Activated CD4-positive, alpha-beta T cell treated with anti-CD3 and anti-CD28 coated beads for 36 hours (primary cell): ENCODE measurements at regions not wholly inside any gene's neighbourhood (a gene's known extent, or its start where the extent isn't known, plus 50 kb on each side); places are given as distances from the start of the nearest gene placed in this dataset.

Source experiments
- ATAC-seq: fragments of 200-7000 bp; cut with Tn5 transposase; one replicate; pipeline ENCODE4 v1.10.0; 2021; ENCODE audit warnings: mild to moderate bottlenecking, moderate library complexity
- CTCF ChIA-PET: fragments of 350-600 bp; sonication (Branson Sonifier 250); formaldehyde crosslinking; loops from one replicate; lab custom pipeline; 2021; ENCODE audit warnings: antibody characterized with exemption; lab: Charles Lee
- POLR2A ChIA-PET: fragments of 350-600 bp; sonication (Branson Sonifier 250); formaldehyde crosslinking; loops from one replicate; lab custom pipeline; 2021; ENCODE audit warnings: antibody characterized with exemption, inconsistent platforms; lab: Charles Lee
- DNase-seq: peaks from one replicate; pipeline ENCODE4 v3.0.0-alpha.2; 2020
- H3K27ac Mint-ChIP-seq: one replicate; pipeline ENCODE4 v1.8.0; 2021; ENCODE audit warnings: mixed read lengths
- H3K27me3 Mint-ChIP-seq: one replicate; pipeline ENCODE4 v1.8.0; 2021; ENCODE audit warnings: mixed read lengths
- H3K36me3 Mint-ChIP-seq: one replicate; pipeline ENCODE4 v1.8.0; 2021; ENCODE audit warnings: low read depth, mixed read lengths
- H3K4me1 Mint-ChIP-seq: one replicate; pipeline ENCODE4 v1.8.0; 2021; ENCODE audit warnings: mixed read lengths
- H3K4me3 Mint-ChIP-seq: one replicate; pipeline ENCODE4 v1.8.0; 2021; ENCODE audit warnings: mild to moderate bottlenecking, moderate library complexity, mixed read lengths
- H3K9me3 Mint-ChIP-seq: one replicate; pipeline ENCODE4 v1.8.0; 2021; ENCODE audit warnings: low read depth, mixed read lengths
- intact Hi-C, 2 experiments: fragments of 100-400 bp; cut with DNase I in 1 of 2; cut with micrococcal nuclease in 1 of 2; formaldehyde crosslinking; loops; one replicate each; pipeline versions ENCODE4 v1.14.2 to v1.15.1; 2022 to 2024; cut with DNase I, micrococcal nuclease

DNA sequence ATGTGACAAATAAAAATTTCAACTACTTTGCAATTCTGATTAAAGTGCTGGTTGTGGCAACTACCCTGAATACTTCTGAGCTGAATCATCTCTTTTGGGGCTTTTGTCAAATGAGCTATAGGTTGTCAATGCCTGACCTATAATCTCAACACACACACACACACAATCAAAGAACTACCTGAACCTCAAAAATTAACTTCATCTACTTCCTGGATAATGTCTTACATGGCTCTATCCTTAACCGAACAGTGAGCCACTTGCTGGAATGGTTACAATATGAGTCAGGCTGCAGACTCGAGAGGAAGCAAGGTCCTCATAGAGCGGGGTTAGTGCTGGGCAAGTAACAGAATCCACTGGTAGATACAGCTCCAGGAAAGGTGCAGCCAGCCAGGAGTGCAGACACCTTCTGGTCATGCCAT, 70.6 kb upstream of the DST start:
- Mint-ChIP-seq H3K27me3 (peaks cover 2% of the 10 kb centered on the region), H3K36me3 (no peaks in the 10 kb centered on the region)

DNA sequence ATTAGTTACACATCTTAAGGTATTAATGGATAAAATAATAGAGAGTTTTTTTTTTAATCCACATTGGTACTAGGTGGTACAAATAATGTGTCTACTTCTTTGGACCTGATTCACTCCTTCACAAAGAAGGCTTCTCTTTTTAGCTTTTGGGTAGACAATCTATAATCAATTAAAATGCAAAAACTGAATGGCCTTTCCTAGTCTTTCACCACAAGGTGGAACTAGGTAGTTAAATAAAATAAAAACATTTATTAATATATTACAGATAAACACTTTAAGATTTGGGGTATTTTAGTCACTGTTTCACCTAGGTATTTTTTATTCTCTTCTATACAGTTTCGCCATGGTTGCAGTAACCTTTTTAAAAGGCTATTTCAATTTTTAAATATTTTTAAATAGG, 68.3 kb upstream of the DST start:
- H3K9me3 Mint-ChIP-seq, result no peaks in the 10 kb centered on the region
- DNase-seq (no peak), ATAC-seq (no peak)
- intact Hi-C loops, result loop anchor here in 1 of 2 experiments (10.0 kb wide), 1 partner anchor 314 kb away; no protein-coding TSS in a partner anchor
- H3K36me3 Mint-ChIP-seq, result no peaks in the 10 kb centered on the region
- CTCF ChIA-PET, result interaction anchor here (0.6 to 1.7 kb wide), 2 partner anchors 38 to 476 kb away, joined by 3 to 4 read pairs; no protein-coding TSS in a partner anchor
- H3K27ac Mint-ChIP-seq, result no peak overlapping the region
- POLR2A ChIA-PET, result no interaction called here
- no peak overlapping the region for H3K4me3 Mint-ChIP-seq
- no peaks in the 10 kb centered on the region for H3K4me1 Mint-ChIP-seq
- peaks cover 2% of the 10 kb centered on the region for H3K27me3 Mint-ChIP-seq

More for the DNA sequence above, 70.6 kb upstream of the DST start:
- ATAC-seq (no peak), DNase-seq (no peak)
- Mint-ChIP-seq H3K9me3 (no peaks in the 10 kb centered on the region), H3K4me1 (no peaks in the 10 kb centered on the region), H3K4me3 (no peak overlapping the region), H3K27ac (no peak overlapping the region)
- intact Hi-C loops, result loop anchor here in 1 of 2 experiments (10.0 kb wide), 1 partner anchor 312 kb away; no protein-coding TSS in a partner anchor
- ChIA-PET CTCF (no interaction called here), POLR2A (no interaction called here)

DNA sequence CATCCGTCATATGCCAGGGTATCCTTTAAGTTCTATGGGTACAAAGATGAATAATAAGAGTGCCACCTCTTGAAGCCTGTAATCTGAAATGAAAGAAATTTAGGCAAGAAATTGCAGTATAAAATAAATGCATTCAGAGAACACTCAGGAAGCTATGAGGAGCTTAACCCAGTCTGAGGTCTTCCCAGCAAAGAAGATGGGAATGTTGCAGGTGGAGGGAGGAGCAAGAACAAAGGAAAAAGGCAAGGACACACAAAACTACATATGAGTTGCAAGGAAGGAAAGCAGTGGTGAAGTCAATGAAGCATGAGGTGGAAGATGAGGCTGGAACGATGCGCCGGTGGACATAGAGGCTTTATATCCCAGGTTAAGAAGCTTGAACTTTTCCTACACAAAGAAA, 67.0 kb upstream of the DST start:
- ChIA-PET CTCF (interaction anchor here (0.7 to 1.7 kb wide), 12 partner anchors 8 to 141 kb away, joined by 3 to 5 read pairs (median 3); no protein-coding TSS in a partner anchor), POLR2A (no interaction called here)
- Mint-ChIP-seq H3K27me3 (peaks cover 2% of the 10 kb centered on the region), H3K27ac (no peak overlapping the region), H3K36me3 (no peaks in the 10 kb centered on the region), H3K9me3 (no peaks in the 10 kb centered on the region), H3K4me3 (no peak overlapping the region), H3K4me1 (no peaks in the 10 kb centered on the region)
- DNase-seq (no peak), ATAC-seq (no peak)
- intact Hi-C loops, result loop anchor here (2.0 to 10.0 kb wide), 4 partner anchors 133 to 608 kb away; partner anchors contain the start of gene PRIM2 (in 1 of the 2)

DNA sequence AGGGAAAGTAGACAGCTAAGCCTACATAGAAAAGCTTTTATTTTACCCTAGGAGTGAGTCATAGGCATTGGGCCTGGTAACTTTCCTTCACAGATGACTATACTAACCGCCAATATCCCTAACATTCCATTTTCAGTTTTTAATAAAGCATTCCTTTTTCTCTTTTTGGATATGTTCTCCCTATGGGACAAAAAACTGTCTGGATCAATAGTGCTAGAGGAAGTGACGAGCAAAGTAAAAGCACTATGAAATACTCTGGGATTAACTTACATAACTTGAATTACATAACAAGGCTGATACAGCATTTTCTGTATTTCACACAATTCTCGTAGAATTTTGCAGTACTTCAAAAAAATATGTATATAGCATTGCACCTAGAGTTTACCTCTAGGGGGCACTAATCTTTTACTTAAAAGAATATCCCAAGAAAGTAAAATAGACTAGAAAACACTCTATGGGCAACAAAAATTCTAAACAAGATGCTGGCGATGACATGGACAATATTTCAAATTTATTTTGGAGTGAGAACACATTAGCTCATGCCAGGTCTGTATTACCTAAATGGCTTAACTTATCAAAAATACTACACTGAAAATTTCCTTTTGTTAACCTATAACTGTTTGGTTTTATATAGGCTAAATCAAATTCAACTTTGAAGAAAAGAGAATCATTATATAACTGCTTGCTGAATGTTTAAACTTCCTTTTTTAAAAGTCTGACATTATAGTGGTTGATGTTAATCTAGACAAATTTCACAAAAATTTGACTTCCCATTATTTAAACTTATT, 66.3 kb upstream of the DST start:
- intact Hi-C loops, result loop anchor here (2.0 to 5.0 kb wide), 3 partner anchors 134 to 608 kb away; partner anchors contain the start of gene PRIM2 (in 1 of the 2)
- H3K4me1 Mint-ChIP-seq, result no peaks in the 10 kb centered on the region
- ATAC-seq, result no peak
- no peaks in the 10 kb centered on the region for H3K36me3 Mint-ChIP-seq
- H3K9me3 Mint-ChIP-seq, result no peaks in the 10 kb centered on the region
- no peak overlapping the region for H3K4me3 Mint-ChIP-seq
- POLR2A ChIA-PET, result no interaction called here
- no peak for DNase-seq
- H3K27me3 Mint-ChIP-seq, result peaks cover 2% of the 10 kb centered on the region
- CTCF ChIA-PET, result interaction anchor here (0.7 to 1.5 kb wide), 10 partner anchors 8 to 141 kb away, joined by 3 to 5 read pairs (median 3); no protein-coding TSS in a partner anchor
- H3K27ac Mint-ChIP-seq, result no peak overlapping the region

DNA sequence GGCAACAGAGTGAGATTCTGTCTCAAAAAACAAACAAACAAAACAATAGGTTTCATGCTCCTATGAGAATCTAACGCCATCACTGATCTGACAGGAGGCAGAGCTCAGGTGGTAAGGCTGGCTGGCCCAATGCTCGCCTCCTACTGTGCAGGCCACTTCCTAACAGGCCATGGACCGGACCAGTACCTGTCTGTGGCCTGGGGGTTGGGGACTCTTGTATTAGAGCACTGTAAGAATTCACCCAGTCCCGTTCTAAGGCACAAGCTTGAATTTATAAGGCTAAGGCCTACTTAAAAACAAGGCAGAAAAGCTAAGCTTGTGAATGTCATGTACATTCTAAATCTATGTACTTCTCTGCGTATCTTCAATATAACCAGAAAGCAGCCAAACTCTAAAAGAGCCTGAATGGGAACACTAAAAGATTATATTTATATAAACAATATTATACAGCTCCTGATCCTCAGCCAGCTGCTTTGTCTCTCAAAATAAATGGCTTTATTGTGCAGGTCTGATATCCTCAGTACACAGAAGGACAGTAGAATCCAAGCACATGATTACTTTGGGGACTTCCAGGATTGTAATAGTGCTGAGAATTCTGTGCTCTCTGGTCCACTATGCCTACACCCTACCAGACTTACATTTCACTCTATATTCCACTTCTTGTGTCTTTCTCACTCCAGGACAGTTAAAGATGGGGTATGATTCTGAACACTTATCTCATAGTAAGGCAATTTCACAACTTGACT, 64.5 kb upstream of the DST start:
- Mint-ChIP-seq H3K27ac (no peak overlapping the region), H3K9me3 (no peaks in the 10 kb centered on the region), H3K4me3 (no peak overlapping the region), H3K27me3 (peaks cover 2% of the 10 kb centered on the region), H3K4me1 (no peaks in the 10 kb centered on the region), H3K36me3 (no peaks in the 10 kb centered on the region)
- intact Hi-C loops, result loop anchor here (5.0 kb wide), 2 partner anchors 145 to 610 kb away; partner anchors contain the start of gene PRIM2 (in 1 of the 2)
- ChIA-PET CTCF (interaction anchor here (1.0 to 1.9 kb wide), 4 partner anchors 9 to 114 kb away, joined by 3 to 4 read pairs (median 3); no protein-coding TSS in a partner anchor), POLR2A (no interaction called here)
- ATAC-seq (no peak), DNase-seq (no peak)

DNA sequence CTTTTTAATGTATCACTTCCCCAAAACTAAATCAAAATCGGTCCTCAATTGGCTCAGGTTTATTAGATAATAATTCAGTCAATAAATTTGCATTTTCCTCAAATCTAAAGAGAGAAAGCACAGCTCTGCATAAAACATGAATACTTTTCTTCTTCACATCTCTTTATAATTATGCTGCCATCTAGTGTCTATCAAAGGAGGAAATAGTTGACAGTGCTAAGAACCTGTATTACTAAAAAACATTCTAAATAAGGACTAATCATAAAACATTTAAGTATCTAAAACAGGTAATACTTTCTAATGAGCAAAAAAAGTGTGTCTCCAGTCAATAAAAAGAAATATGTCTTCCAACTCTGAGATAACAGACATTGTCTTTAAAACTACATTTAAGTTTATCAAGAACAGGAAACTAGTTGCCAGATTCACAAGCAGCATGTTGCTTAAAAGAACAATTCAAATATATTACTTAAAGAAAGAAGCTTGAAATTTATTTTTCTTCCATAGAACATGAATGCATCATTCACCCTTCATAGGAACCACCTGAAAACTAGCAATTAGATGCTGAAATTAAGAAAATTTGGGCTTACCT, 56.5 kb upstream of the DST start:
- Mint-ChIP-seq H3K9me3 (no peaks in the 10 kb centered on the region), H3K27me3 (peaks cover 1% of the 10 kb centered on the region), H3K4me1 (no peaks in the 10 kb centered on the region), H3K27ac (no peak overlapping the region), H3K4me3 (no peak overlapping the region), H3K36me3 (no peaks in the 10 kb centered on the region)
- no peak for DNase-seq
- POLR2A ChIA-PET, result no interaction called here
- no peak for ATAC-seq
- intact Hi-C loops, result loop anchor here (1.0 to 5.0 kb wide), 3 partner anchors 62 to 340 kb away; no protein-coding TSS in a partner anchor
- CTCF ChIA-PET, result interaction anchor here (0.6 to 0.7 kb wide), 2 partner anchors 57 to 712 kb away, joined by 3 to 4 read pairs; partner anchors contain the start of gene DST

DNA sequence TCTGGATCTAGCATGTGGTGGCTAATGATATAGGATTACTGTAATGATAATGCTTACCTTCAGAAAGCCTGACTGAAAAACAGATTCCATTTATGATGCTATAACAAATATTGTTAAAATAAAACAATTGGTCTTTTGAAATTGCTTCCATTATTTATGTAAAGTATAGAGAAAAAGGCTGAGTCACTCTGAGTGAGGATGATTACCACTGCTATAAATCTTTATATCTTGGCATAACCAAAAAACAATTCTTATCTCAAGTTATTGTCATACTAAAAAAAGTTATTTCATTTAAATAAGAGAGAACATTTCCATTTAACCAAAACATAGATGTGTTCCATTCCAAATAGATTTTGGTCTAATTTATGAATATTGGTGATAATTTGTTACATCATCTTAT, 53.0 kb upstream of the DST start:
- ChIA-PET CTCF (no interaction called here), POLR2A (no interaction called here)
- no peak overlapping the region for H3K27ac Mint-ChIP-seq
- H3K4me3 Mint-ChIP-seq, result no peak overlapping the region
- no peaks in the 10 kb centered on the region for H3K4me1 Mint-ChIP-seq
- H3K9me3 Mint-ChIP-seq, result no peaks in the 10 kb centered on the region
- ATAC-seq (no peak), DNase-seq (no peak)
- H3K27me3 Mint-ChIP-seq, result peaks cover 4% of the 10 kb centered on the region
- no peaks in the 10 kb centered on the region for H3K36me3 Mint-ChIP-seq
- intact Hi-C loops, result loop anchor here in 1 of 2 experiments (5.0 kb wide), 1 partner anchor 58 kb away; no protein-coding TSS in a partner anchor

DNA sequence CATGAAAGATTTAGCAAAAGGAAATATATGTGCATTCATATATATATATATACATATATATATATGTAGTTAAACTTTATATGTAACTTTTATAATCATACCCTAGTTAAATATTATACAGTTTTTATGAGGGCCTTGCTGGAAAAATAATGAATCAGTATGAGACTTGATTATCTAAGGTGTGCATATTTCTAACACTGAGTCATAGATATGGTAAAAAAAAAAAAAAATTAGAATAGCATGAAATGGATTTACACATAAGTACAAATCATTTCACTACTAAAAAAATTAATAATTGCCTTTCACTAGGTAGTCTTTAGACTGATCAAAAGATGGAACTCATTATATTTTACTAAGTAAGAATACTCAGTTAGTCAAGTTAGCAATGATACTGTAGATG, 51.3 kb upstream of the DST start:
- CTCF ChIA-PET, result no interaction called here
- ATAC-seq (no peak), DNase-seq (no peak)
- H3K4me1 Mint-ChIP-seq, result no peaks in the 10 kb centered on the region
- H3K4me3 Mint-ChIP-seq, result no peak overlapping the region
- H3K27ac Mint-ChIP-seq, result no peak overlapping the region
- H3K36me3 Mint-ChIP-seq, result no peaks in the 10 kb centered on the region
- POLR2A ChIA-PET, result no interaction called here
- intact Hi-C loops, result no loop called here
- peaks cover 3% of the 10 kb centered on the region for H3K27me3 Mint-ChIP-seq
- no peaks in the 10 kb centered on the region for H3K9me3 Mint-ChIP-seq

DNA sequence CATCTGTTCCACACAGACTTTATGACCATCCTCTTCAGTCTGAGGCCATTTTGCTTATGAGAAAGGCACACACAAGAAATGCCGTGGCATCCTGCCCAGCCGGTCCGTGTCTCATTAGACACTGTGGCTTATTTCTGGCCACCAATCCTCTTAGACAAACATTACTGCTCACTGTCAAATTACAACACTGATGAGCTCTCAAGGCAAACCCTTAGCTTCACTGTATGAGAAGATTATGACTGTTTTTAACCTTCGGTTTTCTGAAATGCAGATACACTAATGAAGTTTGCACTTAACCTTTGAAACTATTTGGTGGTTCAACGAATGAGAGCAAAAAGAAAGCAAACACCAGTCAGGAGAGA, 50.5 kb upstream of the DST start:
- intact Hi-C loops, result no loop called here
- H3K4me1 Mint-ChIP-seq, result no peaks in the 10 kb centered on the region
- H3K27me3 Mint-ChIP-seq, result peaks cover 2% of the 10 kb centered on the region

DNA sequence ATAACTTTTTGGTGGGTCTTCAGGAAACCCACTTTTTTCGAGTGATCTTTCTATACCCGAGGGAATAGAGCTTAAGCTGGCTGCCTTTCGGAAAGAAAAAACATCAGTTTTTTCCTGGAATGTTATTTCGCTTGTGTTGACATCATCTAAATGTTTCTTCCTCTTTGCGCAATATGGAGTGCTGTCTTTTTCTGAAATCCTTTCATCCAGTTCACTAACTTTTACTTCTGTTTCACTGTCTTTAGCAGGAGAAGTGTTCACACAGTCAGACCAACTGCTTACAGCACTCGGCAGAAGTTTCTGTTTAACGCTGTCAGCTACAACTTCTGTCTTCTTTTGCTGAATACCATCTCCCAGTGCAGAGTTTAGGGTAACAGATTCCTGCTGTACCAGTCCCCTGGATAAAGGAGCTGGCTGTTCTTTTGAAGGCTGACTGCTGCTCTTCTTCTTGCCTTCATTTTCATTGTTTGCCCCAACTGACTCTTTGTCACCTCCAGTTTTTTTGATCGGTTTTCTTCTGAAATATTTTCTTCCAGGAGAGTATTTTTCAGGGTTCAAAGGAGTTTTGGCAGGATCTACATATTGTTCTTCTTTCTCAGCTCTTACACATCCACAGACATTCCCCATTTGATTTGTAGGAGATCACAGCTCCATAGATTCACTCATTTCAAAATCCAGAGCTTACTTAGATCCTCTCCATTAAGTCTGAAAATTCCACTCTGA, 50.0 kb upstream of the DST start:
- intact Hi-C loops, result no loop called here
- Mint-ChIP-seq H3K9me3 (no peaks in the 10 kb centered on the region), H3K4me1 (no peaks in the 10 kb centered on the region), H3K27me3 (peaks cover 2% of the 10 kb centered on the region), H3K27ac (no peak overlapping the region), H3K4me3 (no peak overlapping the region), H3K36me3 (no peaks in the 10 kb centered on the region)
- ATAC-seq (no peak), DNase-seq (no peak)
- POLR2A ChIA-PET, result no interaction called here
- CTCF ChIA-PET, result no interaction called here

More for the DNA sequence above, 50.5 kb upstream of the DST start:
- DNase-seq, result no peak
- H3K36me3 Mint-ChIP-seq, result no peaks in the 10 kb centered on the region
- H3K9me3 Mint-ChIP-seq, result no peaks in the 10 kb centered on the region
- POLR2A ChIA-PET, result no interaction called here
- H3K27ac Mint-ChIP-seq, result no peak overlapping the region
- no peak for ATAC-seq
- no peak overlapping the region for H3K4me3 Mint-ChIP-seq
- CTCF ChIA-PET, result no interaction called here
